Activated CD4-positive, CD25-positive, alpha-beta regulatory T cell (primary cell): ENCODE measurements at regions not wholly inside any gene's neighbourhood (a gene's known extent, or its start where the extent isn't known, plus 50 kb on each side); places are given as distances from the start of the nearest gene placed in this dataset.
"Not testable (repeated sequence)": the region's sequence is repeated elsewhere in the genome, so short reads cannot be mapped to it uniquely, and the experiment has no call there.

Experiments used
- DNase-seq, 4 experiments: peaks; one replicate each; lab custom pipeline; 2025; lab: John Stamatoyannopoulos, UW

GRCh38 chr12:62192180-62192902, 67.9 kb upstream of the USP15 start:
- DNase-seq = no peak

- DNase-seq = no peak
These were observed 67.3 kb upstream of the USP15 start for GRCh38 chr12:62192903-62193250.

- DNase-seq = no peak
These were observed 66.2 kb upstream of the USP15 start for GRCh38 chr12:62194031-62194430.

- no peak for DNase-seq
These were observed 65.6 kb upstream of the USP15 start for GRCh38 chr12:62194616-62195015.

GRCh38 chr12:62196146-62196545, 64.1 kb upstream of the USP15 start:
- no peak for DNase-seq

- DNase-seq = not testable (repeated sequence)
These were observed 57.3 kb upstream of the USP15 start for GRCh38 chr12:62202861-62203260.

GRCh38 chr12:62205346-62205745, 54.9 kb upstream of the USP15 start:
- no peak for DNase-seq

GRCh38 chr12:62207248-62207647, 53.0 kb upstream of the USP15 start:
- no peak for DNase-seq
